Panc1 (cell line): ENCODE measurements at regions not wholly inside any gene's neighbourhood (a gene's known extent, or its start where the extent isn't known, plus 50 kb on each side); places are given as distances from the start of the nearest gene placed in this dataset.
"Not testable (repeated sequence)": the region's sequence is repeated elsewhere in the genome, so short reads cannot be mapped to it uniquely, and the experiment has no call there.

Source experiments
- CTCF ChIP-seq: fragments of 450-650 bp; IDR thresholded peaks from 2 replicates; pipeline ENCODE4 v1.5.1; 2017; ENCODE audit warnings: mild to moderate bottlenecking
- POLR2AphosphoS5 ChIP-seq: IDR thresholded peaks from 2 replicates; pipeline ENCODE4 v1.6.1; 2012; ENCODE audit warnings: mild to moderate bottlenecking, low read depth, low read length, moderate library complexity
- REST ChIP-seq, 2 experiments: IDR thresholded peaks; 2 replicates each; pipeline ENCODE4 v1.6.1; 2011 to 2012; ENCODE audit warnings: low read depth in 2 of 2, control low read depth in 1 of 2, low read length in 1 of 2, mild to moderate bottlenecking in 1 of 2, moderate library complexity in 1 of 2; ENCODE audit not compliant: insufficient read depth in 1 of 2
- TCF7L2 ChIP-seq: IDR thresholded peaks from 2 replicates; pipeline ENCODE4 v1.6.1; 2011; ENCODE audit warnings: mild to moderate bottlenecking, low read depth, low read length, inconsistent platforms

- TF ChIP-seq CTCF; POLR2AphosphoS5; REST (IDR thresholded peaks at IDR 0.05; ENCODE audit: insufficient read depth in 1 of 2, low read depth in 2 of 2, low read length in 1 of 2); TCF7L2: not testable (repeated sequence)
Observed at GRCh38 chr22:10777733-10778132, 4750.3 kb upstream of the OR11H1 start.
